ENCODE measurements at regions not wholly inside any gene's neighbourhood (a gene's known extent, or its start where the extent isn't known, plus 50 kb on each side); places are given as distances from the start of the nearest gene placed in this dataset.

DNA sequence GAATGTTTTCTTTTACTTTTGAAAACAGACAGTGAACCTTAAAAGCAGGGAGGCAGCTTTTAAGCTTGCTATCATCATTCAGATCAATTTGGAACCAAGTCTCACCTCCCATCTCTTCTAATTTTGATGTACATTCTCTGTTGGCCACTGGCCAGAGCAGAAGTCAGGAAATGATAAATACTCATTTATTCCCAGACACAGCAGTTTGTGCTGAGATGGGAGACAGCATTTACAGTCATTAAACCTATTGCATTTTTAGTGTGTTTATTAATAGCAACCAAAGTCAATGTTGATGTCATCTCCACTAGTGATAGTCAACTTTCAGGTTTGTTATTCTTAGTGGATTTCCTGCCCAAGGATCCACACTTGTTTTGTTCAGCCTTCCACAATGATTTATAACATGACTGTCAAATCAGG, 320.0 kb upstream of the ATP2B1 start:
- no peak overlapping the region for H3K27ac ChIP-seq
- TF ChIP-seq, protein P1, sequence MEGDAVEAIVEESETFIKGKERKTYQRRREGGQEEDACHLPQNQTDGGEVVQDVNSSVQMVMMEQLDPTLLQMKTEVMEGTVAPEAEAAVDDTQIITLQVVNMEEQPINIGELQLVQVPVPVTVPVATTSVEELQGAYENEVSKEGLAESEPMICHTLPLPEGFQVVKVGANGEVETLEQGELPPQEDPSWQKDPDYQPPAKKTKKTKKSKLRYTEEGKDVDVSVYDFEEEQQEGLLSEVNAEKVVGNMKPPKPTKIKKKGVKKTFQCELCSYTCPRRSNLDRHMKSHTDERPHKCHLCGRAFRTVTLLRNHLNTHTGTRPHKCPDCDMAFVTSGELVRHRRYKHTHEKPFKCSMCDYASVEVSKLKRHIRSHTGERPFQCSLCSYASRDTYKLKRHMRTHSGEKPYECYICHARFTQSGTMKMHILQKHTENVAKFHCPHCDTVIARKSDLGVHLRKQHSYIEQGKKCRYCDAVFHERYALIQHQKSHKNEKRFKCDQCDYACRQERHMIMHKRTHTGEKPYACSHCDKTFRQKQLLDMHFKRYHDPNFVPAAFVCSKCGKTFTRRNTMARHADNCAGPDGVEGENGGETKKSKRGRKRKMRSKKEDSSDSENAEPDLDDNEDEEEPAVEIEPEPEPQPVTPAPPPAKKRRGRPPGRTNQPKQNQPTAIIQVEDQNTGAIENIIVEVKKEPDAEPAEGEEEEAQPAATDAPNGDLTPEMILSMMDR (IDR thresholded peaks at IDR 0.05) = no peak
- no peaks in the 10 kb centered on the region for H3K27me3 ChIP-seq
- no peak for DNase-seq
- ATAC-seq = peak in 1 of 8 donors; percentile 42
- no peaks in the 10 kb centered on the region for H3K36me3 ChIP-seq
- no peak overlapping the region for H3K4me3 ChIP-seq
- peaks cover 0 to 12% (median 0%) of the 10 kb centered on the region in 9 donors for H3K4me1 ChIP-seq
- intact Hi-C loops (cut with DNase I) = no loop called here
- H3K9me3 ChIP-seq = no peaks in the 10 kb centered on the region

DNA sequence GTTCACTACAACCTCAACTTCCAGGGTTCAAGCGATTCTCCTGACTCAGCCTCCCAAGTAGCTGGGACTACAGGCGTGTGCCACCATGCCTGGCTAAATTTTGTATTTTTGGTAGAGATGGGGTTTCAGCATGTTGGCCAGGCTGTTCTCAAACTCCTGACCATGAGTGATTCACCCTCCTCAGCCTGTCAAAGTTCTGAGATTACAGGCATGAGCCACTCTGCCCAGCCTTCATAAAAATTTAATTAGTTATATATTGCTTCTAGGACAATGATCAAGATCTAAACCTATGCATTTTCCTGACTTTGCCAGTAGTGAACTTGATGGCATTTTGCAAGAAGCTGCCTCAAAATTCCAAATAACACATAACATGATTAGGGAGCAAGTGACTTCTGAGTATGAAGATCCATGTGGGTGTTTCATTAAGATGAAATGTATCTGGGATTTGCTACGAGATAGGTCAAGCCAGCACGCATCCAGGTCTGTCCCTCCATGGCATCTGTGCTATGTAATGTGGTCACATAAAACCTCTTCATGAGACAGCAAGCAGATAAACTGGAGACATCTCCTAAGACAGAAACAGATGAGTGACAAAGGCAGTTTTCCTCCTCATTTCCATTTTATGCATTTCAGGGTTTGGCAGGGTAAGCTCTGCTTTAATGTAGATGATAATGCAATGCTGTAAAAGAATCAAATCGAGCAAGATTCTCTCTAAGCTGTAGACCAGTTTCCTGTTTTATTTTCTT, 319.4 kb upstream of the ATP2B1 start:
- no peaks in the 10 kb centered on the region for H3K27me3 ChIP-seq
- intact Hi-C loops (cut with DNase I) = no loop called here
- peaks cover 0 to 12% (median 0%) of the 10 kb centered on the region in 9 donors for H3K4me1 ChIP-seq
- WGBS, 2 donors = 78 to 86% methylated on average over 5 of the region's 5 CpGs
- TF ChIP-seq, protein P1 (IDR thresholded peaks at IDR 0.05) = no peak
- ATAC-seq = no peak
- H3K4me3 ChIP-seq = no peak overlapping the region
- no peak for DNase-seq
- no peaks in the 10 kb centered on the region for H3K9me3 ChIP-seq
- no peak overlapping the region for H3K27ac ChIP-seq
- H3K36me3 ChIP-seq = no peaks in the 10 kb centered on the region

DNA sequence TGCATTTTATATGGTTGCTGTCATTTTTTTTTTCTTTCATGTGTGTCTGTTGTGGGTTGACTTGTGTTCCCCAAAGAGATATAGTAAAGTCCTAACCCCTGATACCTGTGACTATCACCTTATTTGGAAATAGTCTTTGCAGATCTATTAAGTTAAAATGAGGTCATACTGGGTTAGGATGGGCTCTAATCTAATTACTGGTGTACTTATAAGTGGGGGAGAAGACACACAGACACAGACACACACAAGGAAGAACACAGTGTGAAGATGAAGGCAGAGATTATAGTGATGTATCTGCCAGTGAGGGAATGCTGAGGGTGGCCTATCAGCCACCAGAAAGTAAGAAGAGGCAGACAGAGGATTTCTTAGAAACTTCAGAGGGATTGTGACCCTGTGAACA, 318.4 kb upstream of the ATP2B1 start:
- intact Hi-C loops (cut with DNase I) = no loop called here
- Histone ChIP-seq H3K9me3 (no peaks in the 10 kb centered on the region), H3K27me3 (no peaks in the 10 kb centered on the region), H3K4me1 (peaks cover 0 to 12% (median 0%) of the 10 kb centered on the region in 9 donors), H3K4me3 (no peak overlapping the region), H3K27ac (no peak overlapping the region), H3K36me3 (no peaks in the 10 kb centered on the region)
- no peak for DNase-seq
- TF ChIP-seq, protein P1 (IDR thresholded peaks at IDR 0.05) = no peak
- ATAC-seq = no peak

DNA sequence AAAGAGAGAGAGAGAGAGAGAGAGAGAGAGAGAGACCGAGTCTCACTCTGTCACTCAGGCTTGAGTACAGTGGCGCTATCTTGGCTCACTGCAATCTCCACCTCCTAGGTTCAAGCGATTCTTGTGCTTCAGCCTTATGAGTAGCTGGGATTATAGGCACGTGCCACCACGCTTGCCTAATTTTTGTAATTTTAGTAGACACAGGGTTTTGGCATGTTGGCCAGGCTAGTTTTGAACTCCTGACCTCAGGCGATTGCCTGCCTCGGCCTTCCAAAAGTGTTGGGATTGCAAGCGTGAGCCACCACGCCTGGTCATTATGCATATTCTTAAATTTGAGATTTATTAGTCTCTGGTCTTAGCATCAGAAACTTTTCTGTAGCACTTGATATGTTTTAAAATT, 317.9 kb upstream of the ATP2B1 start:
- 97 to 98% methylated on average over 9 of the region's 9 CpGs for WGBS, 2 donors
- intact Hi-C loops (cut with DNase I) = no loop called here
- TF ChIP-seq, protein P1 (IDR thresholded peaks at IDR 0.05) = no peak
- Histone ChIP-seq H3K9me3 (no peaks in the 10 kb centered on the region), H3K27ac (no peak overlapping the region), H3K36me3 (no peaks in the 10 kb centered on the region), H3K4me1 (peaks cover 0 to 12% (median 0%) of the 10 kb centered on the region in 9 donors), H3K4me3 (no peak overlapping the region), H3K27me3 (no peaks in the 10 kb centered on the region)
- ATAC-seq (no peak), DNase-seq (no peak)

Data from heart right ventricle (tissue), 16 donors.